Endodermal cell (in vitro differentiated cells): ENCODE measurements at regions not wholly inside any gene's neighbourhood (a gene's known extent, or its start where the extent isn't known, plus 50 kb on each side); places are given as distances from the start of the nearest gene placed in this dataset.

ENCODE experiments used
- DNase-seq: peaks from one replicate; pipeline ENCODE4 v3.0.0-alpha.2; 2017
- H3K27ac ChIP-seq: 2 replicates; pipeline ENCODE4 v1.5.1; 2013; ENCODE audit warnings: mild to moderate bottlenecking, low read depth, low read length, moderate library complexity
- H3K27me3 ChIP-seq: 2 replicates; pipeline ENCODE4 v1.6.1; 2013; ENCODE audit warnings: mild to moderate bottlenecking, low read length, moderate library complexity; ENCODE audit not compliant: insufficient read depth, control insufficient read depth, poor library complexity, severe bottlenecking
- H3K36me3 ChIP-seq: 2 replicates; pipeline ENCODE4 v1.7.0; 2013; ENCODE audit warnings: mild to moderate bottlenecking, low read length, moderate library complexity; ENCODE audit not compliant: control insufficient read depth, insufficient read depth
- H3K4me1 ChIP-seq: one replicate; pipeline ENCODE4 v1.7.0; 2013; ENCODE audit warnings: low read length; ENCODE audit not compliant: control insufficient read depth, insufficient read depth
- H3K4me3 ChIP-seq: 2 replicates; pipeline ENCODE4 v1.5.1; 2013; ENCODE audit warnings: mild to moderate bottlenecking, low read length, moderate library complexity
- H3K9ac ChIP-seq: 2 replicates; pipeline ENCODE4 v1.6.1; 2013; ENCODE audit warnings: mild to moderate bottlenecking, low read length, moderate library complexity; ENCODE audit not compliant: poor library complexity, severe bottlenecking; ENCODE audit errors: extremely low read depth
- H3K9me3 ChIP-seq: 2 replicates; pipeline ENCODE4 v1.6.1; 2013; ENCODE audit warnings: mild to moderate bottlenecking, low read length, moderate library complexity; ENCODE audit not compliant: control insufficient read depth
- H3K27ac Mint-ChIP-seq: 2 replicates; pipeline ENCODE4 v1.8.0; 2020; ENCODE audit warnings: mixed read lengths
- H3K27me3 Mint-ChIP-seq: 2 replicates; pipeline ENCODE4 v1.8.0; 2021; ENCODE audit warnings: mild to moderate bottlenecking, mixed read lengths; ENCODE audit not compliant: insufficient read depth
- H3K36me3 Mint-ChIP-seq: 2 replicates; pipeline ENCODE4 v1.8.0; 2020; ENCODE audit warnings: low read depth, mixed read lengths
- H3K4me1 Mint-ChIP-seq: 2 replicates; pipeline ENCODE4 v1.8.0; 2020; ENCODE audit warnings: mixed read lengths
- H3K4me3 Mint-ChIP-seq: 2 replicates; pipeline ENCODE4 v1.8.0; 2020; ENCODE audit warnings: mild to moderate bottlenecking, moderate library complexity, mixed read lengths
- H3K9me3 Mint-ChIP-seq: 2 replicates; pipeline ENCODE4 v1.8.0; 2020; ENCODE audit warnings: mild to moderate bottlenecking, mixed read lengths
- WGBS, 2 experiments: methylation state at CpG; one replicate each; pipeline versions ENCODE4 v1.1.5 to v1.1.7; 2013; ENCODE audit warnings: missing lambda C conversion rate in 2 of 2, mixed read lengths in 1 of 2; ENCODE audit not compliant: insufficient coverage in 1 of 2, insufficient read length in 1 of 2; 5-methylcytosine and 5-hydroxymethylcytosine counted together
- TF ChIP-seq, protein P1 (sequence below): fragments of 200-600 bp; sonication (generic); conservative IDR thresholded peaks from 2 replicates; pipeline ENCODE4 v1.5.0; 2021; ENCODE audit warnings: antibody characterized with exemption, mild to moderate bottlenecking

DNA sequence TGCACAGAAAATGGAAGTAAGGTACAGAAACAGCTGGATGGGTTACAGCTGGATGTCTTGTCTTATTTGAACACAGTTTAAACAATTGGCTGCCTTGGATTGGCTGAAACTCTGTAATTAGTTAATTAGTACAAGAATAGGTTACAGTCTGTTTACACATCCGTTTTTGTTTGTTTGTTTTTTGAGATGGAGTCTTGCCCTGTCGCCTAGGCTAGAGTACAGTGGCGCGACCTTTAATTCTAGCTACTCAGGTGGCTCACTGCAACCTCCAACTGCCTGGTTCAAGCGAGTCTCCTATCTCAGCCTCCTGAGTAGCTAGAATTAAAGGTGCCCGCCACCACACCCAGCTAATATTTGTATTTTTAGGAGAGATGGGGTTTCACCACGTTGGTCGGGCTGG is 368.7 kb upstream of the KLF4 start:
- H3K4me1 Mint-ChIP-seq, result no peaks in the 10 kb centered on the region

DNA sequence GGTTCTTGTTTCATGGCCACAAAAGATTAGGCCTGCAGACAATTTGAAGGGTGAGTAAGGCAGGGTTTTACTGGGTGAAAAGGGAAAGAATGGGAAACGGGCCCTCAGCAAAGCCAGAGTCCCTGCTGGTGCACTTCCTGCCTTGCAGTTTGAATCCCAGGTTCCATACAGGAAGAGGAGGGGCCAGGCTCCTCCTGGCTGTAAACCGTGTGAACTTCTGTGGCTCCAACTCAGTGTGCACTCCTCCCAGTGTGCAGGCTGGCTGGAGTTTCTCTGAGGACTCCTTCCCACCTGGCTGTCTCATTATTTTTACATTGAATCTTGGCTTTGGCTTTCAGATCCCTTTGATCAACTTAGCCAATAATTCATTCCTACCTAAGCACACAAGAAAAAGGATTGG is 367.1 kb upstream of the KLF4 start:
- DNase-seq, result no peak
- no peaks in the 10 kb centered on the region for H3K36me3 Mint-ChIP-seq
- H3K9me3 Mint-ChIP-seq, result peaks cover 9% of the 10 kb centered on the region
- no peaks in the 10 kb centered on the region for H3K36me3 ChIP-seq
- TF ChIP-seq, protein P1, sequence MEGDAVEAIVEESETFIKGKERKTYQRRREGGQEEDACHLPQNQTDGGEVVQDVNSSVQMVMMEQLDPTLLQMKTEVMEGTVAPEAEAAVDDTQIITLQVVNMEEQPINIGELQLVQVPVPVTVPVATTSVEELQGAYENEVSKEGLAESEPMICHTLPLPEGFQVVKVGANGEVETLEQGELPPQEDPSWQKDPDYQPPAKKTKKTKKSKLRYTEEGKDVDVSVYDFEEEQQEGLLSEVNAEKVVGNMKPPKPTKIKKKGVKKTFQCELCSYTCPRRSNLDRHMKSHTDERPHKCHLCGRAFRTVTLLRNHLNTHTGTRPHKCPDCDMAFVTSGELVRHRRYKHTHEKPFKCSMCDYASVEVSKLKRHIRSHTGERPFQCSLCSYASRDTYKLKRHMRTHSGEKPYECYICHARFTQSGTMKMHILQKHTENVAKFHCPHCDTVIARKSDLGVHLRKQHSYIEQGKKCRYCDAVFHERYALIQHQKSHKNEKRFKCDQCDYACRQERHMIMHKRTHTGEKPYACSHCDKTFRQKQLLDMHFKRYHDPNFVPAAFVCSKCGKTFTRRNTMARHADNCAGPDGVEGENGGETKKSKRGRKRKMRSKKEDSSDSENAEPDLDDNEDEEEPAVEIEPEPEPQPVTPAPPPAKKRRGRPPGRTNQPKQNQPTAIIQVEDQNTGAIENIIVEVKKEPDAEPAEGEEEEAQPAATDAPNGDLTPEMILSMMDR, result no peak
- H3K9ac ChIP-seq, result no peak overlapping the region
- H3K9me3 ChIP-seq, result peaks cover 5% of the 10 kb centered on the region
- no peak overlapping the region for H3K4me3 ChIP-seq
- H3K27me3 Mint-ChIP-seq, result peaks cover 34% of the 10 kb centered on the region
- no peak overlapping the region for H3K27ac ChIP-seq
- no peaks in the 10 kb centered on the region for H3K4me1 Mint-ChIP-seq
- no peak overlapping the region for H3K27ac Mint-ChIP-seq
- WGBS, 2 experiments, result 82 to 93% methylated on average over 2 of the region's 2 CpGs
- no peaks in the 10 kb centered on the region for H3K4me1 ChIP-seq
- H3K4me3 Mint-ChIP-seq, result no peak overlapping the region
- peaks cover 35% of the 10 kb centered on the region for H3K27me3 ChIP-seq

More for the DNA sequence above, 368.7 kb upstream of the KLF4 start:
- Mint-ChIP-seq H3K27me3 (peaks cover 42% of the 10 kb centered on the region), H3K9me3 (peaks cover 9% of the 10 kb centered on the region), H3K4me3 (no peak overlapping the region), H3K36me3 (no peaks in the 10 kb centered on the region), H3K27ac (no peak overlapping the region)
- no peak for DNase-seq
- Histone ChIP-seq H3K4me1 (no peaks in the 10 kb centered on the region), H3K9me3 (peaks cover 5% of the 10 kb centered on the region), H3K27ac (no peak overlapping the region), H3K27me3 (peaks cover 46% of the 10 kb centered on the region), H3K36me3 (no peaks in the 10 kb centered on the region), H3K4me3 (no peak overlapping the region), H3K9ac (no peak overlapping the region)
- WGBS, 2 experiments, result 90 to 92% methylated on average over 5 to 8 of the region's 8 CpGs
- TF ChIP-seq, protein P1, result no peak

DNA sequence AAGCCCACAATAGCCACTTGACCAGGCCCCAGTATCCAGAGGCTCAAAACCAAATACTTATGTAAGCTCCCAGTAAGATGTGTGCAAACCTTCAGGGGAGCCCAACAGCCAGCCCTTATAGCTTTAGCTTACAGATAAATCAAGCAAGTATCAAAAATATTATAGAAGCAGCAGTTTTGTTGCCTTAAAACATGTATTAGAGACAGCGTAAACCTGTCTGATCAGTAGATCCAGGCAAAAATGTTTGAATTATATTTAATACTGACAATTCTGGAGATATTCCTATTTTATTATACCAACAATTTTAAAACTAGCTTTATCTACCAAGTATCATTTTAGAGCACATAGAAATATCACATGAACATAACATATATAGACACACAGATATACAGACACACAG is 365.6 kb upstream of the KLF4 start:
- Histone ChIP-seq H3K36me3 (no peaks in the 10 kb centered on the region), H3K27me3 (peaks cover 34% of the 10 kb centered on the region), H3K27ac (no peak overlapping the region), H3K9me3 (peaks cover 5% of the 10 kb centered on the region), H3K4me3 (no peak overlapping the region), H3K9ac (no peak overlapping the region), H3K4me1 (no peaks in the 10 kb centered on the region)
- DNase-seq, result no peak
- H3K9me3 Mint-ChIP-seq, result peaks cover 9% of the 10 kb centered on the region
- H3K4me3 Mint-ChIP-seq, result no peak overlapping the region
- H3K4me1 Mint-ChIP-seq, result no peaks in the 10 kb centered on the region
- H3K36me3 Mint-ChIP-seq, result no peaks in the 10 kb centered on the region
- no peak overlapping the region for H3K27ac Mint-ChIP-seq
- peaks cover 25% of the 10 kb centered on the region for H3K27me3 Mint-ChIP-seq
- WGBS, 2 experiments, result 100% methylated on average over 1 of the region's 1 CpG; no CpG with 5 or more reads in 1 of the 2 experiments
- TF ChIP-seq, protein P1, result no peak
